Fibroblast of peridontal ligament (primary cell): ENCODE measurements at regions not wholly inside any gene's neighbourhood (a gene's known extent, or its start where the extent isn't known, plus 50 kb on each side); places are given as distances from the start of the nearest gene placed in this dataset.

ENCODE experiments used
- DNase-seq: peaks from one replicate; pipeline ENCODE4 v3.0.0-alpha.2; 2010; ENCODE audit errors: extremely low read depth

GRCh38 chr10:71045204-71045809, 156.9 kb upstream of the PCBD1 start:
- no peak for DNase-seq

- DNase-seq = no peak
These were observed 157.6 kb upstream of the PCBD1 start for GRCh38 chr10:71045936-71046335.

- DNase-seq = no peak
These were observed 158.4 kb upstream of the PCBD1 start for GRCh38 chr10:71046747-71047146.

- DNase-seq = no peak
These were observed 160.7 kb upstream of the PCBD1 start for GRCh38 chr10:71048971-71049615.

- DNase-seq = no peak
These were observed 161.6 kb upstream of the PCBD1 start for GRCh38 chr10:71049994-71050393.

- no peak for DNase-seq
These were observed 160.2 kb upstream of the UNC5B start for GRCh38 chr10:71052076-71052660.

GRCh38 chr10:71052708-71053107, 159.7 kb upstream of the UNC5B start:
- DNase-seq = no peak

GRCh38 chr10:71053169-71053895, 159.0 kb upstream of the UNC5B start:
- no peak for DNase-seq

- DNase-seq = no peak
These were observed 154.1 kb upstream of the UNC5B start for GRCh38 chr10:71058308-71058707.

- no peak for DNase-seq
These were observed 153.1 kb upstream of the UNC5B start for GRCh38 chr10:71059054-71059818.

- DNase-seq = no peak
These were observed 152.4 kb upstream of the UNC5B start for GRCh38 chr10:71059943-71060342.

GRCh38 chr10:71060476-71061426, 151.6 kb upstream of the UNC5B start:
- no peak for DNase-seq

GRCh38 chr10:71061472-71061871, 150.9 kb upstream of the UNC5B start:
- no peak for DNase-seq

GRCh38 chr10:71062156-71062555, 150.2 kb upstream of the UNC5B start:
- no peak for DNase-seq

GRCh38 chr10:71063401-71063800, 149.0 kb upstream of the UNC5B start:
- DNase-seq = no peak

- no peak for DNase-seq
These were observed 147.8 kb upstream of the UNC5B start for GRCh38 chr10:71064413-71065118.

GRCh38 chr10:71065659-71066058, 146.7 kb upstream of the UNC5B start:
- DNase-seq = no peak

- no peak for DNase-seq
These were observed 145.8 kb upstream of the UNC5B start for GRCh38 chr10:71066600-71066999.

GRCh38 chr10:71067098-71067740, 145.2 kb upstream of the UNC5B start:
- DNase-seq = no peak

GRCh38 chr10:71068861-71069271, 143.5 kb upstream of the UNC5B start:
- peak; percentile 2 for DNase-seq
